Aorta (tissue), 5 donors: ENCODE measurements at regions not wholly inside any gene's neighbourhood (a gene's known extent, or its start where the extent isn't known, plus 50 kb on each side); places are given as distances from the start of the nearest gene placed in this dataset.

Experiments used
- ATAC-seq: fragments of 200-7000 bp; cut with Tn5 transposase; one replicate; pipeline ENCODE4 v1.9.1; 2022; ENCODE audit warnings: moderate library complexity; ENCODE audit not compliant: low FRiP score
- DNase-seq, 2 donors: peaks; one replicate each; pipeline ENCODE4 v3.0.0-alpha.2; 2020
- H3K27ac ChIP-seq, 2 donors: one replicate each; pipeline ENCODE4 v1.5.1; 2013; ENCODE audit warnings: low read length in 2 of 2, mild to moderate bottlenecking in 2 of 2, moderate library complexity in 2 of 2, control low read depth in 1 of 2, inconsistent platforms in 1 of 2, low read depth in 1 of 2
- H3K27me3 ChIP-seq, 2 donors: one replicate each; pipeline ENCODE4 v1.6.1; 2013; ENCODE audit warnings: control low read depth in 1 of 2, low read length in 1 of 2, mild to moderate bottlenecking in 1 of 2, moderate library complexity in 1 of 2; ENCODE audit not compliant: insufficient read depth in 2 of 2, control insufficient read depth in 1 of 2
- H3K36me3 ChIP-seq, 2 donors: one replicate each; pipeline ENCODE4 v1.6.1; 2013; ENCODE audit warnings: control low read depth in 1 of 2, low read length in 1 of 2, mild to moderate bottlenecking in 1 of 2; ENCODE audit not compliant: insufficient read depth in 2 of 2, control insufficient read depth in 1 of 2
- H3K4me1 ChIP-seq, 2 donors: one replicate each; pipeline ENCODE4 v1.6.1; 2013; ENCODE audit warnings: low read length in 2 of 2, control low read depth in 1 of 2, mild to moderate bottlenecking in 1 of 2, moderate library complexity in 1 of 2; ENCODE audit not compliant: insufficient read depth in 2 of 2, control insufficient read depth in 1 of 2
- H3K4me3 ChIP-seq, 2 donors: one replicate each; pipeline ENCODE4 v1.5.1; 2013; ENCODE audit warnings: low read length in 2 of 2, control low read depth in 1 of 2, mild to moderate bottlenecking in 1 of 2
- H3K9me3 ChIP-seq: one replicate; pipeline ENCODE4 v1.6.1; 2013; ENCODE audit warnings: mild to moderate bottlenecking, low read length; ENCODE audit not compliant: control insufficient read depth
- WGBS, 2 donors: extraction: QIAGEN DNeasy Blood & Tissue Kit; methylation state at CpG; one replicate each; pipeline ENCODE4 v1.1.7; 2013; 5-methylcytosine and 5-hydroxymethylcytosine counted together
- intact Hi-C, 2 donors: fragments of 100-400 bp; cut with DNase I; formaldehyde crosslinking; loops; one replicate each; pipeline versions ENCODE4 v1.14.2 to v1.15.0; 2022
- donor health status: healthy with polysubstance abuse.
- donor health status: Bipolar disorder and iron deficiency.
- donor health status: DM: no; HTN: no; CAD: no.
- donor health status: DM: no; HTN: no; CAD: no.
- donor health status: DM: yes; HTN: yes; CAD: no.

- WGBS, 2 donors, result 45 to 85% methylated on average over 3 of the region's 3 CpGs
These were observed 406.3 kb upstream of the GRIA3 start for GRCh38 chrX:122777766-122778165.

DNA sequence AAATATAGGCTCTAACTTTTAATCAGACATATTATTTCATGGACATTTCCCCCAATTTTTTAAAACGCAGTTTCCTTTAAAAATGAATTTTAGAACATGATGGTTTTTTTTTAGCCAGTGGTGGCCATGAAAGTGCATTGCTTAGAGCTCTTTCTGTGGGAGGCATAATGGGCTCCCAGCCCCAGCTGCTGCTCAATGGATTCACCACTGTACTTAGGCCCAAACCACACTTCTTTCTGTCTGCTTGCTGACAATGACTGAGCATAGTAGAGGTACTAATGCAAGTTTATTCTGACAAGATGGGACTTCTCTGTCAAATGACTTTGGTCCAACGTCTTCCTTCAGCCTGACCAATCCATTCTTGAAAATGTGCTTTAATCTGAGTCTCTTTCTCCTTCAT lies 400.2 kb upstream of the GRIA3 start:
- DNase-seq (no peak), ATAC-seq (no peak)
- Histone ChIP-seq H3K27me3 (no peaks in the 10 kb centered on the region), H3K27ac (no peak overlapping the region), H3K36me3 (no peaks in the 10 kb centered on the region), H3K9me3 (no peaks in the 10 kb centered on the region), H3K4me1 (no peaks in the 10 kb centered on the region), H3K4me3 (no peak overlapping the region)
- 61 to 93% methylated on average over 2 of the region's 2 CpGs for WGBS, 2 donors
- intact Hi-C loops, result no loop called here

More at GRCh38 chrX:122777766-122778165, 406.3 kb upstream of the GRIA3 start:
- Histone ChIP-seq H3K27ac (no peak overlapping the region), H3K27me3 (no peaks in the 10 kb centered on the region), H3K36me3 (no peaks in the 10 kb centered on the region), H3K4me3 (no peak overlapping the region), H3K9me3 (no peaks in the 10 kb centered on the region), H3K4me1 (no peaks in the 10 kb centered on the region)
- DNase-seq (no peak), ATAC-seq (no peak)
- intact Hi-C loops, result no loop called here

- intact Hi-C loops, result no loop called here
- DNase-seq, result no peak
- no peaks in the 10 kb centered on the region for H3K9me3 ChIP-seq
- no peaks in the 10 kb centered on the region for H3K36me3 ChIP-seq
- 32 to 39% methylated on average over 3 of the region's 3 CpGs for WGBS, 2 donors
- no peaks in the 10 kb centered on the region for H3K4me1 ChIP-seq
- ATAC-seq, result no peak
- no peak overlapping the region for H3K4me3 ChIP-seq
- no peaks in the 10 kb centered on the region for H3K27me3 ChIP-seq
- no peak overlapping the region for H3K27ac ChIP-seq
These were observed 396.8 kb upstream of the GRIA3 start for GRCh38 chrX:122787231-122787630.

- no peak for ATAC-seq
- Histone ChIP-seq H3K9me3 (no peaks in the 10 kb centered on the region), H3K4me1 (no peaks in the 10 kb centered on the region), H3K27me3 (no peaks in the 10 kb centered on the region), H3K36me3 (no peaks in the 10 kb centered on the region), H3K4me3 (no peak overlapping the region), H3K27ac (no peak overlapping the region)
- no peak for DNase-seq
- intact Hi-C loops, result no loop called here
- 57 to 73% methylated on average over 2 of the region's 2 CpGs for WGBS, 2 donors
These were observed 395.9 kb upstream of the GRIA3 start for GRCh38 chrX:122788216-122788615.

DNA sequence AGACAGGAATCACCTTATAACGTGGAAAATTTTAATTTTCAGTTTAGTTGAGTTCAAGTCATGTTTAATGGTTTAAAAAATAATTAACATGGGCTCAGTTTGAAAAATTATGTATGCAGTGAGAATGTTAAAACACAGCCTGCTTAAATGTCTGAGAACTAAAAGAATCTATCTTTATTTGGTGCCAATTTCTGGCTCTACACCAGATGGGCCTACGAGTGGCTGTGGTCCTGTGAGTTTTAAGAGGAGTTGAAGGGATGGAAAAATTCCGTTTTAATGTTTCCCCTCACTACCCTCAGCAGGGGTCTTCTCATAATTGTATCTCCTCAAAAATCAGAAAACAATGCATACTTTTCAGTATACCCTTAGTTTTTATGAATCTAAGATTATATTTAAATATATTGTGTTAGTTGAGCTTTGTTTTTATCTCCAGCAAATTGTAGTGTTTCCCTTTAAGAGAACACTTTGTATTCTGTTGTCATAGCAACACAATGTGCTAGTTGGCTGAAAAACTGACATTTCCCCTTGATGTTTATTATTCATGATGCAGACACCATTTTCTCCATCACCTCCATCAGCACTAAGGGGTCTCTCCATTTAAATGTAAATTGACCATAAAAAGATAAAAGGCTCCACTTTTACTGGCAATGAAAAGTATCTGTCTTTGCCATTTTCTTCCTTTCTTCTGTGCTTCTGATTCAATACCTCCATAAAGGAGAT lies 393.5 kb upstream of the GRIA3 start:
- DNase-seq (no peak), ATAC-seq (no peak)
- Histone ChIP-seq H3K27ac (no peak overlapping the region), H3K4me3 (no peak overlapping the region), H3K36me3 (no peaks in the 10 kb centered on the region), H3K4me1 (no peaks in the 10 kb centered on the region), H3K27me3 (no peaks in the 10 kb centered on the region), H3K9me3 (no peaks in the 10 kb centered on the region)
- intact Hi-C loops, result loop anchor here in 1 of 2 donors (10.0 kb wide), 1 partner anchor 76 kb away; no protein-coding TSS in a partner anchor
- 39 to 67% methylated on average over 3 of the region's 3 CpGs for WGBS, 2 donors

GRCh38 chrX:122813876-122814275 lies 370.2 kb upstream of the GRIA3 start:
- no peaks in the 10 kb centered on the region for H3K4me1 ChIP-seq
- DNase-seq, result no peak
- ATAC-seq, result no peak
- H3K27me3 ChIP-seq, result no peaks in the 10 kb centered on the region
- H3K36me3 ChIP-seq, result no peaks in the 10 kb centered on the region
- H3K27ac ChIP-seq, result no peak overlapping the region
- 66 to 77% methylated on average over 4 of the region's 4 CpGs for WGBS, 2 donors
- intact Hi-C loops, result no loop called here
- no peak overlapping the region for H3K4me3 ChIP-seq
- H3K9me3 ChIP-seq, result no peaks in the 10 kb centered on the region

DNA sequence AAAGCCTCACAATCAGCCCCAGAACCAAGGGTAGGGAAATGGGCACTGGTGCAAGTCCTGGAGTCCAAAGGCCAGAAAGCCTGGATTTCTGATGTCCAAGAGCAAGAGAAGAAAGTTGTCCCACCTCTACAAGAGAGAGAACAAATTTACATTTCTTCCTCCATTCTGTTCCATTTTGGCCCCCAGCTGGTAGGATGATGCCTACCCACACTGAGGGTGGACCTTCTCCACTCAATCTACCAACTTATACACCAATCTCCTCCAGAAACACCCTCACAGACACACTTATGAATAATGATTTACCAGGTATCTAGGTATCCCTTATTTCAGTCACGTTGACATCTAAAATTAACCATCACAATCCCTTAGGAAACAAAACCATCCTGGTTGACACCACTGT lies 367.8 kb upstream of the GRIA3 start:
- ATAC-seq (no peak), DNase-seq (no peak)
- Histone ChIP-seq H3K9me3 (no peaks in the 10 kb centered on the region), H3K36me3 (no peaks in the 10 kb centered on the region), H3K4me3 (no peak overlapping the region), H3K27me3 (no peaks in the 10 kb centered on the region), H3K27ac (no peak overlapping the region), H3K4me1 (no peaks in the 10 kb centered on the region)
- intact Hi-C loops, result no loop called here
- whole genome bisulfite sequencing, 2 donors, result 78 to 88% methylated on average over 1 of the region's 1 CpG

DNA sequence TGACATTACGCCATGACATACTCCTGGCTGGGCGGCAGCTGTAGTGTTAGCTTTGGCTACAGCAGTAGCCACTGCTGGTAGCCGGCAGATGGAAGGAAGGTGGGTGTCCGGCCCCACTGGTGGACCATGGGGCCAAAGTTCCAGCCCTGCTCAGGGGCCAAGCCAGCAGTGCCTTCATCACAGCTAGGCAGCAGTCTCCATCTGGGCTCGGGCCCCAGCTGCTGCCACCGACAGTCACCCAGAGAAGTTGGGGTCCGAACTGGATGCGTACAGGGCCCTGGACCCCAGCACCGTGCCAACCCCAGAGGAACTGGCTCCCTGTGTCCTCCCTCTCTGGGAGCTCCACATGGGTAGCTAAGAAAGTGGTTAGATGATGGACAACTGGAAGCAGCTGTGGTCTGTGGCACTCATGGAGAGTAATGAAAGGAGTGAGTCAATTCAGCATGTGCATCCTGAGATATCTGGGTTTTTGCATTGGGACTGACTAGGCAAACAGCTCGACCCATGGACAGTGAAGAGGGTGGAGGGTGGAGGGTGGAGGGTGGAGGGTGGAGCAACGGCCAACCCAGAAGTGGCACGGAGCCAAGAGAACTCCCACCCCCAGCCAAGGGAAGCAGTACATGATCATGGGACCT lies 366.6 kb upstream of the GRIA3 start:
- ATAC-seq (peak; percentile 15), DNase-seq (no peak)
- H3K9me3 ChIP-seq, result no peaks in the 10 kb centered on the region
- H3K4me1 ChIP-seq, result no peaks in the 10 kb centered on the region
- no peak overlapping the region for H3K27ac ChIP-seq
- H3K36me3 ChIP-seq, result no peaks in the 10 kb centered on the region
- 79 to 86% methylated on average over 12 of the region's 12 CpGs for WGBS, 2 donors
- H3K4me3 ChIP-seq, result no peak overlapping the region
- intact Hi-C loops, result no loop called here
- H3K27me3 ChIP-seq, result no peaks in the 10 kb centered on the region

GRCh38 chrX:122818068-122818467 lies 366.0 kb upstream of the GRIA3 start:
- Histone ChIP-seq H3K4me3 (no peak overlapping the region), H3K27me3 (no peaks in the 10 kb centered on the region), H3K4me1 (no peaks in the 10 kb centered on the region), H3K36me3 (no peaks in the 10 kb centered on the region), H3K27ac (no peak overlapping the region), H3K9me3 (no peaks in the 10 kb centered on the region)
- intact Hi-C loops, result no loop called here
- ATAC-seq (no peak), DNase-seq (no peak)
- WGBS, 2 donors, result 66 to 89% methylated on average over 4 of the region's 4 CpGs
